ENCODE measurements at regions not wholly inside any gene's neighbourhood (a gene's known extent, or its start where the extent isn't known, plus 50 kb on each side); places are given as distances from the start of the nearest gene placed in this dataset.
"Not testable (repeated sequence)": the region's sequence is repeated elsewhere in the genome, so short reads cannot be mapped to it uniquely, and the experiment has no call there.

DNA sequence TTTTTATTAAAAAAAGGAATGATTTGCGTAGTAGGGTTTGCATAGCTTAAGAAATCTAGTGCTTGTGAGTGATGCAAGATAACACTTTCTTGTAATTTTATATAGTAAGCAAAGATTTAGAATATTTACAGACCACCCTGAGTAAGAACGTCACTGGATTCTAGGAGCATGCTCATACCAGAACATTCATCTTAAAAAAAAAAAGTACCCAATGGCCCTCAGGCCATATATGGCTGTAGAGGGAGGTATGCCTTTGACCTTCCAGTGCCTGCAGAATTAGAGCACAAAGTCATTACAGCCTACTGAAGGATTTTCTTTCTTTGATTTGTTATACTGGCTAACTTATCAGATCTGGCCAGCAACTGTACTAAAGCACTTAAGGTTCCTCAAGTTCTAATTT, 236.3 kb upstream of the GYPA start:
- no peak for DNase-seq

DNA sequence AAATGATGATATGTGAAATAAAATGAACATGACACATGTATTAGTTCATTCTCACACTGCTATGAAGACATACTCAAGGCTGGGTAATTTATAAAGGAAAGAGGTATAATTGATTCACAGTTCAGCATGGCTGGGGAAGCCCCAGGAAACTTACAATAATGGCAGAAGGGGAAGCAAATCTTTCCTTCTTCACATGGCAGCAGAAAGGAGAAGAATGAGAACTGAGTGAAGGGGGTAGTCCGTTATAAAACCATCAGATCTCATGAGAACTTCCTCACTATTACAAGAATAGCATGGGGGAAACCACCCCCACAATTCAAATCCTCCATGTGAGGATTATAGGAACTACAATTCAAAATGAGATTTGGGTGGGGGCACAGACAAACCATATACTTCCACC, 243.9 kb upstream of the GYPA start:
- no peak for DNase-seq

DNA sequence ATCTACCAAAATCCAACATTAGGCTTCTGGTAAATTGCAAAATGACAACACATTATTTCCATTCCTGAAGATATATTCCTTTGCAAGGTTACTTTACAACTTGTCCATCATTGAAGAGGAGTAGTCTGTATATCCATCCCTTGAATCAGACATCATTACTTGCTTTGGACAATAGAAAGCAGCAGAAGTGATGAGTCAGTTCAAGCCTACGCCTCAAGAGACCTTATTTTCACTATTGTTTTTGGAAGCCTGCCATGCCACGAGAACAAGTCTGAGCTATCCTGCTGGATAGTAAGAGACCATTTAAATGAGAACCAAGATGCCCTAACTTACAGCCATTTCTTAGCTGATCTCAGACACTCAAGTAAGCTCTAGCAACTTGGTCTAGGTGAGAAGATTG, 246.0 kb upstream of the HHIP start:
- DNase-seq = peak in 1 of 2 experiments; percentile 4

DNA sequence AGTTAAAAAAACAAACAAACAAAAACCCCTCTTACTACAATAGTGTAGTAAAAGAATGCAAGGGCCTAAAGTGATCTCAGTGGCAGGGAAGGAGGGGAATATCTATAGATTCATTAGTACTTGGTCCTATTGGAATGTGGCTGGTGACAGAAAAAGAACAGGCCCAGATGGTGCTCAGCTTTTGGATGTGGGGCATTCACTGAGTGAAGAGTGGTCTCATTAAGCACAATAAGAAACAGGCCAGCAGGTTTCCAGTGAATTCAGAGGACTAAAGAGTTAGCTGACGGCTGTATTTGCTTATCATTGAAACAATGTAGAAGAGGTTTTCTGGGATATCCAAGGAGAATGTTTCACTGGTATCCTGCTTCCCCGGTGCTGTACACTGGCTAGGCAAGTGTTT, 243.8 kb upstream of the HHIP start:
- no peak for DNase-seq

DNA sequence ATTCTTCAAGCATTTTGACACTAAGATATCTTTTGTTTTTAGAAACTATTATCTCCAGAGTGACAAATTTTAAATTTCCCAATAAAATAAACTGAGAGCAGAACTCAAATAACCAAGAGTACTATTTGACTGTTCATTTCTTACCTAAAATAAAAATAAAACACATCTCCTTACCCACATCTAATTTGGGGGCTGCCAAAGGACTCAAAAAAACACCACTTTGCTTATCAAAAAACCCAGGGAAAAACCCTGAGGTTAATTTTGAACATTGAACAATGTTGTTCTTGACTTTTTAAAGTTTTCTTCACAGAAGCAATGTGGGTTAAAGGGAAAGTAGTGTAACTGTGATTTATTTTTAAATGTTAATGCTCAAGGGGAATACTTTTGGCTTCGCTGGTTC, 243.0 kb upstream of the HHIP start:
- DNase-seq = no peak

DNA sequence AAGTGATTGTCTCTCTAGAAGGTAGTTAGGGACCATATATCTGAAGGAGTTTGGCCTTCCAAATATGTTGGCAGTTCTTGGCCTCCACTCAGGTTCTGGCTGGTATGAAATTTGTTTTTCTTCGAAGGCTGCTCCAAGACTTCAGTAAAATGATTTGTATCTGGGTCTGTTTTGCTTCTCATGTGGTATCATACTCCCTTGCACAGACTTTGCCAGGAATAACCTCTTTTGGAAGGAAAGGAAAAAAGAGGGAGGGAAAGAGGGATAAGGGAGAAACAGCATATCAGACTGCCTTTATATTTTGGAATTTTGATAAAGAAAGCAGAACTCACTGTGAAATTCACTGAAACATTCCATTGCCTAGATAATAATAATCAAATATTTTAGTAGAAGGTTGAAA, 242.1 kb upstream of the HHIP start:
- DNase-seq = no peak

DNA sequence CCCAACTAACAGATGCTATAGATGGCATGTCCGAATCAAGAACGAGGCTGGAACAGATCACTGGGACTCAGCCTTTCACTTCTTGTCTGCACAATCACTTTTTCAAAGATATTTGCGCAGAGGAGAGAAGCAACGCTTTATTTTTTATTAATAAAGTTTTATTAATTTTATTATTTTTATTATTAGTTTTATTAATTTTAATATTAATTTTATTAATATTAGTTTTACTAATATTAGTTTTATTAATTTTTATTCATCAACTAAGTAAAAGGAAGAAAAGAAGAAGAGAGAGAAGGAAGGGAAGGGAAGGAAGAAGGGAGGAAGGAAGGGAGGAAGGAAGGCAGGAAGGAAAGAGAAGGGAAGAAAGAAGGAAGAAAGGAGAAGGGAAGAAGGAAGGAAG, 236.4 kb upstream of the HHIP start:
- no peak for DNase-seq

DNA sequence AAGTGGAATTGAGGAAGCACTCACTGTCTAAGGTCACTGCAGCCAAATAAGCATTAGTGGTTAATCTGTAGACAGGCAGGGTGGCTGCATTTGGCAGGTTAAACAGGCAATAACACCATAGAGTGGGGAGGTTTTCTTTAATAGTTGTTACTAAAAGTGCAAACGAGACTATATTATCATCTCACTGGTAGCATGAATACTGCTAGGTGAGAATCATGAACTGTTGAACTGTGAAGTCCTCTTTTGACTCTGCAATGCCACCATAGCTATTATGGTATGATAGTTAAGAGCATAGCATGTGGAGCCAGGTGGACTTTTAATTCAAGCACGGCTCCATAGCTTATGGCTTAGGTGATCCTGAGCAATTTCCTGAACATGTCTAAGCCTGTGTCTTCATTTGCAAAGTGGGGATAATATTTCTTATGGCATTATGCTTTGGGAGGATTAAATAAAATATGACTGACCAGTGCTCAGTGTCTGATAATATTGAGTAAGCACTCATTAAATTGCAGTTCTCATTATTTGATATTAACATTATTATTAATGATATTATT, 235.6 kb upstream of the HHIP start:
- no peak for DNase-seq

DNA sequence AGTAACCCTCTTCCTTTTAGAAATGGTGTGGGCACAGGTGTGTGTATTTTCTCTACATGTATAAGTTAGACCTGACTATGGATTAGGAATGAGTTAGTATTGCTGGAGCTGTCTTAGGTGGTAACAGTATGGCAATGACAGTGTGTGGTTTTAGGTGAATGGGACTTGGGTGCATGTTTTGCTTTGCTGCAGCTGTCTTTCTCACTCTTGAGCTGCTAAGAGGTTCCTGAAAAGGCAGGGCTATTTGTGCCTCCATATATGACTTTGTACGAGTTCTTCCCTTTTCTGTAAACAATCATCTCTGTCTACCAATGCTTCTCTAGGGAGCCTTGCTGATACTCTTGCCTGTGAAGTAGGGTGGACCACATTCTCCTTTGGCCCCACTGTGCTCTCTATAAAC, 234.8 kb upstream of the HHIP start:
- no peak for DNase-seq

DNA sequence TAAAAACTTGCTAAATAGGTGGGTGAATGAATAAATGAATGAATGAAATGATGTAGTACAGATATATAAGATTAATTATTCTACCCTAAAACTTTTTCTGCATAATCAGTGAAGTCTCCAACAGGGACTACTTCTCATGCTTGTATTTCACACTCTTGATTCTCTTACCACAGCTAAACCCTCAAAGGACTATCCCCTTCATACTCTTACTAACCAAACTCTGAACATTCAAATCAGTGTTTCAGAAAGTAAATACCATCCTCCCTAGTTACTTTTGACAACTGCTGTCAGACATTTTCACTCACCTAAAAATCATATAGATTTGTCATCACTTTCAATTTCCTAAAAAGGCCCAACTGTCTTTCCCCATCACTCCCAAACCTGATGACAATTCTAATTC, 234.3 kb upstream of the HHIP start:
- no peak for DNase-seq

DNA sequence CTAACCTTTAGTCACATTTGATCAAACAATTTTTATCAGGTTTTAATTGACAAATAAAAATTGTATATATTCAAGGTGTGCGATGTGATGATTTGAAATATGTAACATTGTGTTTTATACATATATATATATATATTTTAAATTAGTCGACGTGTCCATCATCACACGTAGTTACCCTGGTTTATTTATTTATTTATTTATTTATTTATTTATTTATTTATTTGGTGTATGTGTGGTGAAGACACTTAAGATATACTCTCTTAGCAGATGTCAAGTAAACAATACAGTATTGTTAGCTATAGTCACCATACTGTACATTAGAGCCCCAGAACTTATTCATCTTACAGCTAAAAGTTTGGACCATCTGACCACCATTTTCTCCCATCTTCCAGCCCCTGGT, 224.9 kb upstream of the HHIP start:
- DNase-seq = no peak

DNA sequence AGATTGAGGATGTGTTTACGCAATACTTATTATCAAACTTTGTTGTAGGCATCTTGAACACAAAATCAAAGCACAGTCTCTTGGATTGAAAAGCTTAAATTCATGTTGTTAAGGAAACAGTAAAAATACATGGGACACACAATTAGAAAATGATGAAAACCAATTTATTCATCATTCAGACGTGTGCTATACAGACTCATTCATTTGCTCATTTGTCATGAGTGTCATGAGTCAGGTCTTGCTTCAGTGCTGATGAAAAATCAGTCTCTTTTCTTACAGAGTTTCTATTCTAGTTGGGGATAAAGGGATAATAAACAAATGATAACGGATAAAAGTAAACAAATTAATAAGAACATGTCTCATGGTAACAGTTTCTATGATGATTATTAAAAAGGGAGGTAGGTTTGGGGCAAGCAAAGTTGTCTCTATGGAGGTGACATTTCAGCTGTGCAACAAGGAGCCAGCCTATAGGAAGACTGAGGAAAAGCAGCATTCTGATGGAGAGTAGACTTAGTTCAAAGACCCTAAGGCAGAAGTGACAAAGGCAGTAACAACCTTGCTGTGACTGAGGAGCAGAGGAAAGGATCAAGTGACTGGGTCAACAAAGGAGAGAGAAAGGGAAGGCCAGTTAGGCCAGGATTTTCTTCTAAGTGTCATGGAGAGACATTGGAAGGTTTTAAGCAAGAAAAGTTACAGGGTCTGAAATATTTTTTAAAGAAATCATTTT, 224.0 kb upstream of the HHIP start:
- no peak for DNase-seq

DNA sequence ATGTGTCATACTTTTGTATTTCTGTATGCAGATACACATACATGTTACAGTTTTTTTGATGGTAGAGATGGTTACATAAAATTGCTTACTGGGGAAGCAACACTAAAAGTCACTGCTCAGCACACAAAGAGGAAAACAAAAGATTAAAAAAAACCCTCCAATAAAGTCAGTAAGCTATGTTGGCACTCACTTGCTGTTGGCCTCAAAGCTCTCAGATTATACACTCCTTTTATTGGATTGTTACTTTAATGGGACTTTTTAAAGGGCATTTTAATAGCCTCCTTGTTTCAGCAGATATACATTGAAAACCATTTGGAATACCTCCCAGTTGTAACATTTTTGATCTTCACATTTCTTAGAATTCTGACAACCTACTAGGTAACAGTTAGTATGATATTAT, 222.0 kb upstream of the HHIP start:
- no peak for DNase-seq

DNA sequence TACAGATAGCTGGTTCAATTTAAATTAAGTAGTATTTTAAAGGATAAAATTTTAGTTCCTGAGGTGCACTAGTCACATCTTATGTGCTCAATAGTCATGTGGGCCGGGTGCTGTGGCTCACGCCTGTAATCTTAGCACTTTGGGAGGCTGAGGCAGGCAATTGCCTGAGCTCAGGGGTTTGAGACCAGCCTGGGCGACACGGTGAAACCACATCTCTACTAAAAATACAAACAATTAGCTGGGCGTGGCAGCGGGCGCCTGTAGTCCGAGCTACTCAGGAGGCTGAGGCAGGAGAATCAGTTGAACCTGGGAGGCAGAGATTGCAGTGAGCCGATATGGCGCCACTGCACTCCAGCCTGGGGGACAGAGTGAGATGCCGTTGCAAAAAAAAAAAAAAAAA, 219.9 kb upstream of the HHIP start:
- DNase-seq = not testable (repeated sequence)

DNA sequence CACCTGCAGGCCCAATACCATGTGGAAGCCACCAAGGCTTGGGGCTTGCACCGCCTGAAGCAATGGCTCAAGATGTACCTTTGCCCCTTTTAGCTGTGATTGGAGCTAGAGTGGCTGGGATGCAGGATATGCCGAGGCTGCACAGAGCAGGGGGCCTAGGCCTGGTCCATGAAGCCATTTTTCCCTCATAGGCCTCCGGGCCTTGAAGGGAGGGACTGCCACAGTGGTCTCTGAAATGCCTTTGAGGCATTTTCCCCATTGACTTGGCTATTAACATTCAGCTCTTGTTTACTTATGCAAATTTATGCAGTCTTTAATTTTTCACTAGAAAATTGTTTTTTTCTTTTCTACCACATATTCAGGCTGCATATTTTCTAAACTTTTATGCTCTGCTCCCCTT, 203.2 kb upstream of the HHIP start:
- no peak for DNase-seq

DNA sequence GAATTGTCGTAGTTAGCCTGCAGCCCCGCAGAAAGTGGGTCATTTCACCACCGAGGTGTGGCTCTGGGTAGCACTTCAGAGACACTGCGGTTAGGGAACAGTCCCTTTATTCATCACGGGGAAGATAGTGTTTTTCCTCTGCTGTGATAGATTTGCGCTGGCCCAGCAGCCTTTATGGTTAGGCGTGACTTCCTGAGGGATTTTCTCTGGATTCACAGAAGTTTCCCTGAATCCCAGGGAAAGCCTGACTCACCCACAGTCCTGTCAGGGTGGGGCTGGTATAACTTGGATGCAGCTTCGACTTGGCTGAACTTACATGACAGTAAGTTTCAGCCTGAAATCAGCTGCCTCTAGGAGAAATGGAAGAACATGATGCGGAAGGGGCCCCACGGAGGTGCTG, 196.3 kb upstream of the HHIP start:
- no peak for DNase-seq

DNA sequence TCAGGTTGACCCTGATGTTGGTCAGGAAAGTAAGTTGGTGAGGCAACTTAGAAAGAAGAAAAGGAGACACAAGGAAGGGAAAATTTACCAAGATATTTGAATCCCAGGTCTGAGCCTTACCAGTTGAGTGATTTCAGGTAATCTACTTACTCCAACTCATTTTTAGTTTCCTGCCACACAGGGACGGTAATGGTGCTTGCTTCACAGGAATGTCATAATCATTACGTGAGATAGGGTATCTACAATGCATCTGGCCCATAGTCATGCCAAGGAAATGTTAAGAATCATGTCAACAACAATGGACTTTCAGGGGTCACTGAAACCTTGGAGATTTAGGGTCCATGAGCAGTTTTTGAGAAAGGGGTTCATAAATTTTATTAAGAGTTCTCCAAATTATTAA, 195.4 kb upstream of the HHIP start:
- DNase-seq = no peak

DNA sequence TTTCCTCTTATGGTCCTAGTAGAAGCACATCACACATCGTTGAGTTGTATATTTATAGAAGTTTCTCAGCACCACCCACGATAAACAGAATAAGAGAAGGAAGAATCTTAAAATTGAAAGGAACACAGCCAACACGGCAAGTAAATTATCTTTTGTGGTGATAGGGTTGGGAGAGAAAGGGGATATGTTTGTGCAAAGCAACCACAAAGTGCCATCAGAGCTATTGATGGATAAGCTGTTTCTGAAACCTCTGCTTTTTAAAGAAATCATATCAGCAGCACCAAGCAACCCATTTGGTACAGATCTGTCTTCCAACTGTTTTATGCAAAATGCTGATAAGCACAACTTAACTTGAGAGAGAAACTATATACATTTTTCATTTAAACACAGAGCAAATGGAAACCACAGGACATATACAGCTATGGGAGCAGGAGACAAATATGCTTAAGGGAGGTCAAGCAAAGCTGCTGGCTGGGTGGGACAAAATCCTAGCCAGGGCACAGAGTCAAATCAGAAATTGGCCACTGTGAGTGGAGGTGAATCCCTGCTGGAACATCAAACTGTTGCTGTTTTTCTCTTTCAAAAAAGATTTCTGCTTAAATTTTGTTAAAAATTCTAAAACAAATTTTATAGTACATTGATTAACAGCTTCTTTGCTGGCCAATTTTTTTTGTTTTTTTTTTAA, 194.0 kb upstream of the HHIP start:
- no peak for DNase-seq

DNA sequence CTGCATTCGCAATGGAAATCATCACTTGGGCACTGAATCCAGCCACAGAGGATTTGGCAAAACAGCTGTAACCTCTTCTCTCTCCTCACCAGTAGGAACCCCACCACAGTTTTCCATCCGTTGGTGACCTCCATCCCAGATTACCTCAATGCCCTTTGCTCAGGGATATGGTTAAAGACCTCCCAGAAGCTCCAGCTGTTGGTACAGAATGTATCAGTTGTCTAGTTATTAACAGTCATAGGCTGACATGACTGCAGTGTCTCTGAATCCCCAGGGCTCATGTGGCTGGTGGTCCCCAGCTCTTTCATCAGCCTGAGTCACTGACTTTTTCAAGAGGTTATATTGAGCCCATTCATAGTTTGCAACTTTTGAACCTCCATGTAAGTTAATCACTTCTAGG, 189.8 kb upstream of the HHIP start:
- DNase-seq = no peak

DNA sequence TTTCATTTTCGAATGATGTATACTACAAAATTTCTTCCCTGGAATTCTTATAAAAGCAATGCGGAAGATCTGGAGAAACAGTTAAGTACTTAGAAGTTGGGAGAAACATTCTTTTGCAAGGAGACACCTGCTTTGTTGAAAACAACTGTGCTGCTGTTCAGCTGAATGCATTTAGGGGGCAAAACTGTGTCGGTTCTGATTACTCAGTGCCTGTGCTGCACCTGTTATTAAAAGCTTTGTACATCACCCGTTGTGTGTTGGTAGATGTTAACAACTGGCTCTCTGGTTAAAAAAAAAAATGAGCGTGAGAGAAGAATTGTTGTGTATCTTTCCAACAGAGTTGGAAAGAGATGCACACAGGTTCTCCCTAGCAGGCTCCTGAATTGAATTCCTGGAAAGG, 184.1 kb upstream of the HHIP start:
- no peak for DNase-seq

DNA sequence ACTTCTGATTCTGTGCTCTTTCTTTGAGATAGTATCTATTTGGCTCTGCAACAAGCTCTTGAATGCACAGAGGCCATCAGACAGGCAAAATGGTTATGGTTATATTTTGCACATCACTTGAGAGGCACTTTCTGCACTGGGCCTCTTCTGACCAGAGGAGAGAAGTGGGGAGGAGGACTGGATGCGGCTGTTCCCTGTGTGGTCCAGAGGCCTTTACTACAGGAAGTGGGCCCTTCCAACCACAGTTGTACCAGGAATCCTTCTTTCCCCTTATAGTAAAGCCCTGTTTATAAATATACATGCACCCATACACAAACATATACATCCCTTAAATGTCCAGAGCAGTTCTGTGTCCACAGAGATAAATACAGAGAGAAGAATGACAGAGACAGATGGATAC, 182.7 kb upstream of the HHIP start:
- DNase-seq = no peak

DNA sequence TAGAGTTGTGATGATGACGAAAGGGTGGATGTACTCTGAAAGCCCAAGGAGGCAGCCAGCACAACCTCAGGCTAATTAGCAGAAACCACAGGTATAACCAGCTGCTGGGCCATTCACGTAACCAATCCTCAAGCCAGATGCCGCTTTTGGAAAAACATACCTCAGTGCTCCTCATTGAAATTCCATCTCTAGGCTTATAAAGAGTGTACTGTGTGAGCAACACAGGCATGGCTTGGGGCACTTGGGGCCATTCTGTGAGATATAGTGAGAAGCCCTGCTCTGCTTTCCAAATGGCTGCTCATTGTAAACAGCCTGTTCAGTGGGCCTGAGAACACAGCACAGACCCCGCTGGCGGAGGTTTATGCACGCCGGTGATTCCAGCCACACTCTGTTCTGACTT, 182.1 kb upstream of the HHIP start:
- no peak for DNase-seq

DNA sequence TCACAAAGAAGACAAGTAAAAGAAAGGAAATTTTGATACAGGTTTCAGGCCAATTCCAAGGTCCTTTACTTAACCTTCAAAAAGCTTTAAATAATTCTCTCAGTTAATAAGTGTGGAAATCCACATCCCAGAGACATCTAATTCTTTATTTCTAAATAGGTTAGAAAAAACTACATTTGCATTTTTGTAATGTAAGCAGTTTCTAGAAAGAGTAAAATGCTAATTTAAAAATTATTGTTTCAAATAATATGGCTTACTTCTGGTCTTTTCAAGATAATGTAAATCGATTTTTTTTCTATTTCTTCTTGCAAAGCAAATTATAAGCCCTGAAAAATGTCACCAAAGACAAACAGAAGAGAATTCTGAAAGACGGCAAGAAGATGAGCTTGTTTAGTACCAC, 180.4 kb upstream of the HHIP start:
- no peak for DNase-seq

DNA sequence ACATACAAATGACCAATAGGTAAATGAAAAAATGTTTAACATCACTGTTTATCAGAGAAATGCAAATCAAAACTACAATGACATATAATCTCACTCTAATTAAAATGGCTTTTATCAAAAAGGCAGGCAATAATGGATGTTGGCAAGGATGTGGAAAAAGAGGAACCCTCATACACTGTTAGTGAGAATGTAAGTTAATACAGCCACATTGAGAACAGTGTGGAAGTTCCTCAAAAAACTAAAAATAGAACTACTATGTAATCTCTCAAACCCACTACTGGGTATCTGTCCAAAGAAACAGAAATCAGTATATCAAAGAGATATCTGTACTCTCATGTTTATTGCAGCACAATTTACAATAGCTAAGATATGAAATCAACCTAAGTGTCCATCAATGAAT, 165.9 kb upstream of the HHIP start:
- no peak for DNase-seq

DNA sequence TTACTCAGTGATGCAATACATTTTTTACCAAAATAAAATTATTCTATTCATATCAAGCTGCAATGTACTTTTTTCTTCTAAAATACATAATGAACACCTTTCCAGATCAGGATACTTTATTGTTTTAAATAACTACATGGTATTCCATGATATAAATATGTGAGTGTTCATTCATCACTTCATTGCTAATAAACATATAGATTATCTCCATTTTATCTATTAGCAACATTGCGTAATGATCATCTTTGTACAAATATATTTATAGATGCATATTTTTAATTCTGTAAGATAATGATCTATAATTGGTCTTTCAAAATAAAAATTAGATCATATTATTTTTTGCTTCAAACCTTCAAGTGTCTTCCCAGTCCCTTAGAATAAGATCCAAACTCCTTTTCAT, 156.1 kb upstream of the HHIP start:
- no peak for DNase-seq

Data from NCI-H2081 (cell line).